HG03565 (cell line): ENCODE measurements at regions not wholly inside any gene's neighbourhood (a gene's known extent, or its start where the extent isn't known, plus 50 kb on each side); places are given as distances from the start of the nearest gene placed in this dataset.
"Not testable (repeated sequence)": the region's sequence is repeated elsewhere in the genome, so short reads cannot be mapped to it uniquely, and the experiment has no call there.

Source experiments
- ATAC-seq: cut with Tn5 transposase; IDR thresholded peaks from one replicate; pipeline ENCODE4 v1.9.1; 2021; ENCODE audit warnings: mild to moderate bottlenecking, moderate library complexity; ENCODE audit not compliant: unreplicated experiment

GRCh38 chr12:46671102-46671501, 154.7 kb downstream of the SLC38A4 start:
- no peak for ATAC-seq

- no peak for ATAC-seq
Measured at GRCh38 chr12:46670636-46671035, 155.2 kb downstream of the SLC38A4 start.

GRCh38 chr12:46669720-46670119, 156.1 kb downstream of the SLC38A4 start:
- no peak for ATAC-seq

GRCh38 chr12:46667551-46667950, 158.2 kb downstream of the SLC38A4 start:
- ATAC-seq, result no peak

DNA sequence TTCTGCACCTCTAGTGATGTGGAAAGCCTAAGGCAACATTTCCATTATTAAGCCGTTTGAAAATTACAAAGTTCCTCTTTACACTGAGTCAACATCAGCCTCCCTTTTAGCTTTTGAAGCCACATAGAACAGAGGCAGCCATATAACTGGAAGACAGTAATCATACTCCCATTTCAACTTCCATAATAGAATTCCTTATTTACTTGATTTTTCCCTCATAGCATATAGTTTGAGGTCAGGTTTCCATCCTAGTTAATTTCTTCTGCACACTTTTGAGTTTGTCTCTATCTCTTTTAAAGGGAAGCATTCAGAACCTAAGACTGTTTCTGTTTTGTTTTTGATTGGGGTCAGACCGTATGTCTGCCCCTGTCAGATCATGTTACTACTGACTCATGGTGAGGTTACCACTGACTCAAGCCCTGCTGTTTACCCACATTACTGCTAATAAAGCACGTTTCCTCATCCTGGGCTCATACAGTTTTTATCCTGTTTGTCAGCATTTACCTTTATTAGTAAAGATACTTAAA, 161.0 kb downstream of the SLC38A4 start:
- peak; percentile 48 for ATAC-seq

GRCh38 chr12:46663318-46663717, 162.5 kb downstream of the SLC38A4 start:
- ATAC-seq, result no peak

- ATAC-seq, result peak; percentile 74
Measured at GRCh38 chr12:46661110-46661845, 164.5 kb downstream of the SLC38A4 start.

DNA sequence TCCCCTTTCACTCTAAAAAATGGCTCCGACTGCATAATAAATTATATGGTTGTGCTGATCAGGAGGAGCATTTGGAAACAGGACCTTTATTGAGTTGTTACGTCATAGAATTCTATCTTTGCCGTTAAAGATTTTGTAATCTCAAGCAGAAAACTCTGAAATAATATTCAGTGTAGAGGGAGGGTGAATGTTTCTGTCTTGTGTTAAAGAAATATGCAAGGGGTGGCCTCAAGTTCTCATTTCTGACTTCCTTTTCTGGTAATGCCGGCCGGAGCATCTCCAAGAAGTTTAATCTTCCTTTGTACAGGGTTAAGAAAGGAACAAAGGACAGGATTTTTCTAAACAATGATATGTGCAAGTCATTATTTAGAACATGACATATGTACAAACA, 165.1 kb downstream of the SLC38A4 start:
- ATAC-seq, result no peak

- ATAC-seq, result no peak
Measured at GRCh38 chr12:46660276-46660675, 165.5 kb downstream of the SLC38A4 start.

- no peak for ATAC-seq
Measured at GRCh38 chr12:46659824-46660223, 166.0 kb downstream of the SLC38A4 start.

- no peak for ATAC-seq
Measured at GRCh38 chr12:46659032-46659650, 166.7 kb downstream of the SLC38A4 start.

DNA sequence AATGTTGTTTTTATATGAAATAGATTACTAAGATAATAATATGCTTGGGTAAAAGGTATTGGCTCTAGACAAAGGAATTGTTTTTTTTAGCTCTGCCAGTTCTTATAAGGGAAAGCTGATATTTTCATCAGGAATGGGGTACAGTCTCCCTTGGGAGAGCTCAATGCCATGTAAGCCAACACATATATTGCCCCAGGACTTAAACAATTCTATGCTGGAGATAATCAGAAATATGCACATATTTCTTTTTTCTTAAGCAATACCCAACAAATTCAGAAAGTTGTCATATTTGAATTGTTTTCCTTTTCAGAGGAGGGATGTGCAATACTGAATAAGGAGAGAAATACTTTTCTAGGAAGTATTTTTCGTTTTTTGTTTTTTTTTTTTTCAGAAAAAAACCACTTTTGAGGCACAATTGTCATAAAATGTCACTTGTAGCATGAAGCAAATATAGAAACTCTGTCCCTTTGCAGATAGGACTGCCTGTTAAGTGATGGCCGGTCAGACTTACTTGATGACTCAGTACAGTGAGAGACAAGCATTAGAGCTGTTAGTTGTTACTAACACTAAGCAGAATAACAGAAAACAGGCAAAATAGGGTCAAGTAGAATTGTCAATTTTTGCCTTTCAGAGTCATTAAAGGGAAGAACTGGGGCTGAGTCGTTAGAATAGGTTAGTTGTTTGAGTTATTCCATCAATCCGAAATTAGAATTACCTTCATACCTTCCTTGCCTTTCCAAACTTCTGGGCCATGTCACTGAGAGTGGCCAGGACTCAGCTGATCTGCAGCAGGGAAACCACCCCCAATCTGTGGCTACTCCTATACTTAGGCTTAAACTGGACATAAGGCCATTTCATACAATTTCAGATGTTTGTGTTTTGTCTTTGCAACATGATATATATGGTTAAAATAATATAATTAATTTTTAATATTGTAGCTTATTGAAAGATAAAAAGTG, 168.1 kb downstream of the SLC38A4 start:
- no peak for ATAC-seq

GRCh38 chr12:46655984-46656383, 169.8 kb downstream of the SLC38A4 start:
- not testable (repeated sequence) for ATAC-seq

- ATAC-seq, result no peak
Measured at GRCh38 chr12:46653311-46653710, 172.5 kb downstream of the SLC38A4 start.

- no peak for ATAC-seq
Measured at GRCh38 chr12:46652692-46653091, 173.1 kb downstream of the SLC38A4 start.

GRCh38 chr12:46650688-46651087, 175.1 kb downstream of the SLC38A4 start:
- no peak for ATAC-seq

DNA sequence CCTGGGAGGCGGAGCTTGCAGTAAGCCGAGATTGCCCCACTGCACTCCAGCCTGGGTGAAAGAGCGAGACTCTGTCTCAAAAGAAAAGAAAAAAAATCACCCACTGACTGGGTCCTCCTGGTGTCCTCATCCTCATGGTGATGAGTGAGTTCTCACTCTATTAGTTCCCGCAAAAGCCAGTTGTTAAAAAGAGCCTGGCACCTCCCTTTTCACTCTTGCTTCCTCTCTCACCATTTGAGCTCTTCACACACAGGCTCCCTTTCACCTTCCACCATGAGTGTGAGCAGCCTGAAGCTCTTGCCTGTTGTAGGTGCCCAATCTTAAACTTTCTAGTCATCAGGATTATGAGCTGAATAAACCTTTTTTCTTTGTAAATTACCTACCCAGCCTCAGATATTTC, 176.4 kb downstream of the SLC38A4 start:
- no peak for ATAC-seq

GRCh38 chr12:46647034-46647433, 178.8 kb downstream of the SLC38A4 start:
- no peak for ATAC-seq

- ATAC-seq, result not testable (repeated sequence)
Measured at GRCh38 chr12:46641649-46642048, 184.1 kb downstream of the SLC38A4 start.

DNA sequence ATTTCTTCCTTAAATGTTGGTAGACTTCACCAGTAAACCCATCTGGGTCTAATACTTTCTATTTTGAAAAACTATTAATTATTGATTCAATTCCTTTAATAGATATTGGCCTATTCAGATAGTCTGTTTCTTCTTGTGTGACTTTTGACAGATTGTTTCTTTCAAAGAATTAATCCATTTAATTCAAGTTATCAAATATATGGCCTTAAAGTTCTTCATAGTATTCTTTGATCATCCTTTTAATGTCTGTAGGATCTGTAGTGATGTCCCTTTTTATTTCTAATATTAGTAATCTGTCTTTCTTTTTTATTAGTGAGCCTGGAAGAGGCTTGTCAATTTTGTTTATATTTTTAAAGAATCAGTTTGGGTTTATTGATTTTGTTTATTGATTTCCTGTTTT, 190.0 kb downstream of the SLC38A4 start:
- ATAC-seq, result no peak
